SU-DHL-6 (cell line): ENCODE measurements at regions not wholly inside any gene's neighbourhood (a gene's known extent, or its start where the extent isn't known, plus 50 kb on each side); places are given as distances from the start of the nearest gene placed in this dataset.

Source experiments
- H2AFZ ChIP-seq: fragments of 200-600 bp; sonication (generic); 2 replicates; pipeline ENCODE4 v1.6.1; 2014; ENCODE audit warnings: low read depth, mild to moderate bottlenecking, moderate library complexity, mixed read lengths, antibody characterized with exemption, low read length; ENCODE audit not compliant: severe bottlenecking
- H3F3A ChIP-seq: fragments of 200-600 bp; shearing (Covaris generic); 2 replicates; pipeline ENCODE4 v1.6.0; 2016; ENCODE audit warnings: antibody characterized with exemption, mild to moderate bottlenecking; ENCODE audit not compliant: insufficient read depth
- H3K27ac ChIP-seq: fragments of 200-600 bp; sonication (generic); 2 replicates; pipeline ENCODE4 v1.5.1; 2016; ENCODE audit warnings: low read depth, mild to moderate bottlenecking, low read length, moderate library complexity, mixed read lengths
- H3K27me3 ChIP-seq: fragments of 200-600 bp; sonication (generic), shearing (Covaris generic); 2 replicates; pipeline ENCODE4 v1.6.0; 2014; ENCODE audit warnings: mild to moderate bottlenecking, low read length
- H3K36me3 ChIP-seq: fragments of 200-600 bp; sonication (generic); 2 replicates; pipeline ENCODE4 v1.6.1; 2014; ENCODE audit warnings: mild to moderate bottlenecking, low read length, mixed read lengths
- H3K4me2 ChIP-seq: fragments of 300-600, 200-600 bp; shearing (Covaris generic), sonication (generic); 2 replicates; pipeline ENCODE4 v1.6.0; 2014; ENCODE audit warnings: low read length, low read depth, mild to moderate bottlenecking; ENCODE audit not compliant: poor library complexity, severe bottlenecking
- H3K4me3 ChIP-seq: fragments of 200-600 bp; sonication (generic); 2 replicates; pipeline ENCODE4 v1.5.1; 2014; ENCODE audit warnings: antibody characterized with exemption, low read length, mild to moderate bottlenecking, mixed read lengths; ENCODE audit not compliant: insufficient read depth, poor library complexity, severe bottlenecking
- H3K79me2 ChIP-seq: fragments of 200-600 bp; sonication (generic); 2 replicates; pipeline ENCODE4 v1.6.1; 2014; ENCODE audit warnings: mild to moderate bottlenecking, low read length, moderate library complexity; ENCODE audit not compliant: insufficient read depth
- H3K9ac ChIP-seq: fragments of 200-600 bp; sonication (generic); 2 replicates; pipeline ENCODE4 v1.7.0; 2014; ENCODE audit warnings: mild to moderate bottlenecking, low read length
- H3K9me2 ChIP-seq: fragments of 200-600 bp; sonication (generic); replicated peaks from 2 replicates; pipeline ENCODE4 v1.6.1; 2014; ENCODE audit warnings: low read length; ENCODE audit not compliant: insufficient read depth
- H3K9me3 ChIP-seq: fragments of 200-600 bp; sonication (generic); 2 replicates; pipeline ENCODE4 v1.6.1; 2014; ENCODE audit warnings: low read length, mixed read lengths; ENCODE audit not compliant: insufficient read depth
- H4K20me1 ChIP-seq: fragments of 200-600 bp; sonication (generic); 2 replicates; pipeline ENCODE4 v1.6.1; 2014; ENCODE audit warnings: low read depth, mild to moderate bottlenecking, antibody characterized with exemption, low read length, moderate library complexity, mixed read lengths
- CTCF ChIP-seq: fragments of 200-600 bp; sonication (generic); IDR thresholded peaks from one replicate; pipeline ENCODE4 v1.5.1; 2017; ENCODE audit warnings: antibody characterized with exemption, mild to moderate bottlenecking, low read length, moderate library complexity; ENCODE audit not compliant: insufficient read depth, poor library complexity, severe bottlenecking
- EZH2phosphoT487 ChIP-seq: fragments of 200-600 bp; sonication (generic), shearing (Covaris generic); conservative IDR thresholded peaks from 2 replicates; pipeline ENCODE4 v1.6.1; 2018; ENCODE audit warnings: mild to moderate bottlenecking, antibody characterized with exemption, low read length, moderate library complexity, mixed read lengths

GRCh38 chr1:104946558-104947210 is 1197.0 kb downstream of the AMY1C start:
- Histone ChIP-seq H3K9ac (no peak overlapping the region), H2AFZ (peak overlapping the region; percentile 70)
- TF ChIP-seq EZH2phosphoT487: no peak
- TF ChIP-seq CTCF: no peak

GRCh38 chr1:104953555-104953954 is 1203.9 kb downstream of the AMY1C start:
- H3K4me2 ChIP-seq: no peak overlapping the region
- TF ChIP-seq EZH2phosphoT487 (no peak), CTCF (no peak)
- H3K4me3 ChIP-seq: no peak overlapping the region
- no peaks in the 10 kb centered on the region for H3K79me2 ChIP-seq
- H3K9me2 ChIP-seq: no peaks in the 10 kb centered on the region
- H2AFZ ChIP-seq: no peak overlapping the region
- H3F3A ChIP-seq: no peaks in the 10 kb centered on the region
- no peaks in the 10 kb centered on the region for H4K20me1 ChIP-seq
- H3K9me3 ChIP-seq: no peaks in the 10 kb centered on the region
- no peaks in the 10 kb centered on the region for H3K27me3 ChIP-seq
- H3K36me3 ChIP-seq: 0 out of 2 replicates have a peak, but pooled peaks cover 2% of the 10 kb centered on the region
- H3K9ac ChIP-seq: no peak overlapping the region
- H3K27ac ChIP-seq: no peak overlapping the region

More at GRCh38 chr1:104946558-104947210, 1197.0 kb downstream of the AMY1C start:
- Histone ChIP-seq H3K4me3 (no peak overlapping the region), H3K79me2 (no peaks in the 10 kb centered on the region), H3K9me3 (0 out of 2 replicates have a peak, but pooled peaks cover 4% of the 10 kb centered on the region), H3K4me2 (no peak overlapping the region), H3K9me2 (no peaks in the 10 kb centered on the region), H4K20me1 (no peaks in the 10 kb centered on the region), H3F3A (no peaks in the 10 kb centered on the region), H3K27ac (no peak overlapping the region), H3K27me3 (no peaks in the 10 kb centered on the region), H3K36me3 (0 out of 2 replicates have a peak, but pooled peaks cover 2% of the 10 kb centered on the region)

GRCh38 chr1:104973516-104973915 is 1223.8 kb downstream of the AMY1C start:
- Histone ChIP-seq H2AFZ (peak overlapping the region; percentile 3), H3K27ac (no peak overlapping the region), H3K4me2 (no peak overlapping the region), H3K79me2 (no peaks in the 10 kb centered on the region), H3K9me3 (no peaks in the 10 kb centered on the region), H3K36me3 (no peaks in the 10 kb centered on the region), H4K20me1 (no peaks in the 10 kb centered on the region), H3K9me2 (no peaks in the 10 kb centered on the region), H3K9ac (no peak overlapping the region), H3K4me3 (no peak overlapping the region), H3F3A (no peaks in the 10 kb centered on the region), H3K27me3 (no peaks in the 10 kb centered on the region)
- TF ChIP-seq CTCF: no peak
- TF ChIP-seq EZH2phosphoT487: no peak
